Gastrocnemius medialis (tissue), 4 donors: ENCODE measurements at regions not wholly inside any gene's neighbourhood (a gene's known extent, or its start where the extent isn't known, plus 50 kb on each side); places are given as distances from the start of the nearest gene placed in this dataset.

Experiments used
- CTCF ChIP-seq, 5 experiments: fragments of 450-650 bp in 3 of 5; fragments of 200-600 bp in 2 of 5; sonication (generic) in 2 of 5; IDR thresholded peaks in 4 of 5; conservative IDR thresholded peaks in 1 of 5; 1 replicate in 4 of 5; 2 replicates in 1 of 5; pipeline ENCODE4 v1.5.1; 2016 to 2019; ENCODE audit warnings: antibody characterized with exemption in 5 of 5, mild to moderate bottlenecking in 3 of 5, moderate library complexity in 3 of 5
- POLR2A ChIP-seq, 2 donors: fragments of 450-650 bp; IDR thresholded peaks; one replicate each; pipeline ENCODE4 v1.6.1; 2017; ENCODE audit warnings: antibody characterized with exemption in 2 of 2, mild to moderate bottlenecking in 2 of 2, moderate library complexity in 2 of 2

GRCh38 chr6:67812125-67812524, 823.0 kb upstream of the ADGRB3 start:
- TF ChIP-seq POLR2A (IDR thresholded peaks at IDR 0.05) (no peak), CTCF (IDR thresholded peaks at IDR 0.05 in 4 of 5, conservative IDR thresholded peaks at IDR 0.05 in 1 of 5) (no peak)
